SK-N-MC (cell line): ENCODE measurements at regions not wholly inside any gene's neighbourhood (a gene's known extent, or its start where the extent isn't known, plus 50 kb on each side); places are given as distances from the start of the nearest gene placed in this dataset.

ENCODE experiments used
- DNase-seq: peaks from one replicate; pipeline ENCODE4 v3.0.0-alpha.2; 2011; ENCODE audit warnings: low read depth, low spot score
- H3K27ac ChIP-seq: fragments of 200-600 bp; sonication (generic); 2 replicates; pipeline ENCODE4 v1.5.1; 2016; ENCODE audit warnings: mixed run types
- H3K36me3 ChIP-seq: fragments of 200-600 bp; sonication (generic); 2 replicates; pipeline ENCODE4 v1.6.1; 2017; ENCODE audit warnings: antibody characterized with exemption, low read length, mixed read lengths; ENCODE audit not compliant: insufficient read depth
- H3K4me3 ChIP-seq: fragments of 200-600 bp; sonication (generic); 2 replicates; pipeline ENCODE4 v1.5.1; 2016
- H3K9ac ChIP-seq: fragments of 200-600 bp; sonication (generic); 2 replicates; pipeline ENCODE4 v1.8.0; 2017; ENCODE audit warnings: mixed run types, mixed read lengths; ENCODE audit not compliant: insufficient read length
- H3K9me3 ChIP-seq: fragments of 200-600 bp; sonication (generic); 2 replicates; pipeline ENCODE4 v1.6.1; 2017; ENCODE audit warnings: low read depth, mild to moderate bottlenecking, antibody characterized with exemption, low read length, moderate library complexity, mixed read lengths
- EZH2 ChIP-seq: fragments of 200-600 bp; sonication (generic); IDR thresholded peaks from one replicate; pipeline ENCODE4 v1.6.1; 2017; ENCODE audit warnings: antibody characterized with exemption
- FOXP2 ChIP-seq: optimal IDR thresholded peaks from 2 replicates; pipeline ENCODE3; 2011; ENCODE audit warnings: mild to moderate bottlenecking, moderate library complexity; ENCODE audit not compliant: insufficient read depth; ENCODE audit errors: extremely low read length, control extremely low read depth
- POLR2AphosphoS5 ChIP-seq: IDR thresholded peaks from 2 replicates; pipeline ENCODE4 v1.6.1; 2012; ENCODE audit warnings: mild to moderate bottlenecking, low read depth, low read length, borderline replicate concordance

DNA sequence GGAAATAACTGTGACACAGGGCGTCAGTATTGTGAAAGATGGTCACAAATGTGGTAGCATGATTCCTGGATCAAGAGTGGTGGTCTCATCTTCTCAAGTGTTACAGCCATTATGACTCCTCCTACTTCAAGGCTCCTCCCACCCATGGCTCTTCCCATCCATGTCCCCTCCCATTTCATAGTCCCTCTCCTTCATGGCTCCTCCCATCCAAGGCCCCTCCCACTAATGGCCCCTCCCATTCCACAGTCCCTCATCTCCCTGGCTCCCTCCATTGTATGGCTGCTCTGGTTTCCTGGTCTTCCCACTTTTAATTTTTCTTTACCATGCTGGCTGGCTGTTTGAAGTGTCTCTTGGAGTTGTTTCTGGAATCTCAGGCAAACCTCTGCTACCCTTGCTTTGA lies 1375.2 kb upstream of the TMEM132C start:
- H3K4me3 ChIP-seq: no peak overlapping the region
- H3K27ac ChIP-seq: no peak overlapping the region
- TF ChIP-seq FOXP2 (no peak), POLR2AphosphoS5 (no peak), EZH2 (no peak)
- no peaks in the 10 kb centered on the region for H3K9me3 ChIP-seq
- no peaks in the 10 kb centered on the region for H3K36me3 ChIP-seq
- no peak for DNase-seq
- H3K9ac ChIP-seq: no peak overlapping the region

- Histone ChIP-seq H3K36me3 (no peaks in the 10 kb centered on the region), H3K4me3 (no peak overlapping the region), H3K27ac (no peak overlapping the region), H3K9me3 (no peaks in the 10 kb centered on the region), H3K9ac (no peak overlapping the region)
- TF ChIP-seq FOXP2: no peak
- TF ChIP-seq POLR2AphosphoS5: no peak
- no peak for TF ChIP-seq EZH2
- no peak for DNase-seq
Measured at GRCh38 chr12:126895951-126896913, 1370.7 kb upstream of the TMEM132C start.

GRCh38 chr12:126897102-126897501 lies 1369.9 kb upstream of the TMEM132C start:
- Histone ChIP-seq H3K4me3 (no peak overlapping the region), H3K27ac (no peak overlapping the region), H3K36me3 (no peaks in the 10 kb centered on the region), H3K9me3 (no peaks in the 10 kb centered on the region), H3K9ac (no peak overlapping the region)
- TF ChIP-seq FOXP2 (no peak), EZH2 (no peak), POLR2AphosphoS5 (no peak)
- DNase-seq: no peak

- TF ChIP-seq EZH2 (no peak), POLR2AphosphoS5 (no peak), FOXP2 (no peak)
- H3K36me3 ChIP-seq: no peaks in the 10 kb centered on the region
- H3K4me3 ChIP-seq: no peak overlapping the region
- no peak overlapping the region for H3K27ac ChIP-seq
- H3K9me3 ChIP-seq: no peaks in the 10 kb centered on the region
- no peak overlapping the region for H3K9ac ChIP-seq
- no peak for DNase-seq
Measured at GRCh38 chr12:126897778-126898177, 1369.2 kb upstream of the TMEM132C start.

- H3K9me3 ChIP-seq: no peaks in the 10 kb centered on the region
- no peak overlapping the region for H3K4me3 ChIP-seq
- no peaks in the 10 kb centered on the region for H3K36me3 ChIP-seq
Measured at GRCh38 chr12:126898562-126898961, 1368.4 kb upstream of the TMEM132C start.

GRCh38 chr12:126899926-126900792 lies 1366.8 kb upstream of the TMEM132C start:
- no peak for TF ChIP-seq POLR2AphosphoS5
- TF ChIP-seq EZH2: no peak
- no peak for TF ChIP-seq FOXP2
- no peaks in the 10 kb centered on the region for H3K9me3 ChIP-seq
- H3K36me3 ChIP-seq: no peaks in the 10 kb centered on the region
- no peak overlapping the region for H3K4me3 ChIP-seq
- DNase-seq: no peak
- H3K27ac ChIP-seq: no peak overlapping the region
- no peak overlapping the region for H3K9ac ChIP-seq

More at GRCh38 chr12:126898562-126898961, 1368.4 kb upstream of the TMEM132C start:
- TF ChIP-seq POLR2AphosphoS5 (no peak), FOXP2 (no peak), EZH2 (no peak)
- DNase-seq: no peak
- Histone ChIP-seq H3K9ac (no peak overlapping the region), H3K27ac (no peak overlapping the region)

GRCh38 chr12:126903027-126903876 lies 1363.7 kb upstream of the TMEM132C start:
- Histone ChIP-seq H3K9me3 (no peaks in the 10 kb centered on the region), H3K9ac (no peak overlapping the region), H3K36me3 (no peaks in the 10 kb centered on the region), H3K27ac (no peak overlapping the region), H3K4me3 (no peak overlapping the region)
- no peak for DNase-seq
- TF ChIP-seq FOXP2 (no peak), POLR2AphosphoS5 (no peak), EZH2 (no peak)

DNA sequence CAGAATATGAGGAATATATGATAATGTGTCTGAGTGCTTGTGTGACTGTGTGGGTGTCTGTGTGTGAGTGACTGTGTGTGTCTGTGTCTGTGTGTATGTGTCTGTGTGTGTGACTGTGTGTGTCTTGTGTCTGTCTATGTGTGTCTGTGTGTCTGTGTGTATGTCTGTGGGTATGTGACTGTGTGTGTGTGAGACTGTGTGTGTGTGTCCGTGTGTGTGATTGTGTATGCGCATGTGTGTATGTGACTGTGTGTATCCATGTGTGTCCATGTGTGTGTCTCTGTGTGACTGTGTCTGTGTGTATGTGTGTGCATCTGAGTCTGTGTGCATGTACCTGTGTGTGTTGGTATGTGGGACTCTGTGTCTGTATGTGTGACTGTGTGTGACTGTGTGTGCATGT lies 1361.2 kb upstream of the TMEM132C start:
- Histone ChIP-seq H3K36me3 (no peaks in the 10 kb centered on the region), H3K9ac (no peak overlapping the region), H3K4me3 (no peak overlapping the region), H3K27ac (no peak overlapping the region), H3K9me3 (no peaks in the 10 kb centered on the region)
- TF ChIP-seq FOXP2: no peak
- no peak for TF ChIP-seq EZH2
- TF ChIP-seq POLR2AphosphoS5: no peak
- no peak for DNase-seq
